Dedifferentiated amniotic fluid mesenchymal stem cell (primary cell): ENCODE measurements at regions not wholly inside any gene's neighbourhood (a gene's known extent, or its start where the extent isn't known, plus 50 kb on each side); places are given as distances from the start of the nearest gene placed in this dataset.
A peak's percentile ranks its signal among the peaks of the same experiment; 100 is the strongest.
"Not testable (repeated sequence)": the region's sequence is repeated elsewhere in the genome, so short reads cannot be mapped to it uniquely, and the experiment has no call there.

Source experiments
- DNase-seq: peaks from one replicate; pipeline ENCODE4 v3.0.0-alpha.2; 2016; ENCODE audit errors: extremely low spot score

- DNase-seq: no peak
Measured at GRCh38 chr1:218494449-218494852, 149.3 kb downstream of the TGFB2 start.

DNA sequence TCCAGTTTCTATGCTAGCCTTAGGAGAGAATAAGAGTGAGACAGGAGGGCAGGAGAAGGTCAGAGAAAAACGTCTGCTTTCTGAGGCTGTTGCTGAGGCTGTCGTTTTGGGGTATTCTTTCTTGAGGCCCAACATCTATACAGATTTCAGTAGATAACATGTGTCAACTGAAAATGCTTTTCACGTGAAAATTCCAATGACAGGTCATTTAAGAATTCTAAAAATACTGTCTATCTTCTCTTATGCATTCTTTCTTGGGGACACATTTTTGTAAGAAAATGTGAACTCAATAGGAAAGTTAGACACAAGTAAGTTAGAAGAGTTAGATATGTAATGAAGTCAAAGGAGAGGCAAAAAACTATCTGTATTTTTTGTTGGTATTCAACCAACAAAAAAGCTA lies 150.8 kb downstream of the TGFB2 start:
- DNase-seq: no peak

DNA sequence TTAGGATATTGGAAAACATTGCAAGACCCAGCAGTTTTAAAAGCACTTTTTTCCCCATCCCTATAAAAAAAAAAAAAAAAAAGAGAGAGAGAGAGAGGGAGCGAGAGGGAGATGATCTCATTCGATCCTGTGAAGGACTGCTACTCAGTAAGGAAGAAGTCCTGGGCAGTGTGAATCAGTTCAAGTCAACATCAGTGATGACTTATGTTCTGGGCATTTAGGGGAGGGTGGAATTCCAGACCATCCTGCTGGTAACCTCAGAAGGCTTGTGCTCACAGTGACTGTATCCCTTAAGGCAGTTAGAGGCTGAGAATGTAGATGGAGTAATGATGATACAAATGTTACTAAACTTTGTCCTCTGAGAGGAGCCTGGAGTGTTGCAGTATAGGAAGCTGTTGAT lies 151.4 kb downstream of the TGFB2 start:
- peak; percentile 97 for DNase-seq

DNA sequence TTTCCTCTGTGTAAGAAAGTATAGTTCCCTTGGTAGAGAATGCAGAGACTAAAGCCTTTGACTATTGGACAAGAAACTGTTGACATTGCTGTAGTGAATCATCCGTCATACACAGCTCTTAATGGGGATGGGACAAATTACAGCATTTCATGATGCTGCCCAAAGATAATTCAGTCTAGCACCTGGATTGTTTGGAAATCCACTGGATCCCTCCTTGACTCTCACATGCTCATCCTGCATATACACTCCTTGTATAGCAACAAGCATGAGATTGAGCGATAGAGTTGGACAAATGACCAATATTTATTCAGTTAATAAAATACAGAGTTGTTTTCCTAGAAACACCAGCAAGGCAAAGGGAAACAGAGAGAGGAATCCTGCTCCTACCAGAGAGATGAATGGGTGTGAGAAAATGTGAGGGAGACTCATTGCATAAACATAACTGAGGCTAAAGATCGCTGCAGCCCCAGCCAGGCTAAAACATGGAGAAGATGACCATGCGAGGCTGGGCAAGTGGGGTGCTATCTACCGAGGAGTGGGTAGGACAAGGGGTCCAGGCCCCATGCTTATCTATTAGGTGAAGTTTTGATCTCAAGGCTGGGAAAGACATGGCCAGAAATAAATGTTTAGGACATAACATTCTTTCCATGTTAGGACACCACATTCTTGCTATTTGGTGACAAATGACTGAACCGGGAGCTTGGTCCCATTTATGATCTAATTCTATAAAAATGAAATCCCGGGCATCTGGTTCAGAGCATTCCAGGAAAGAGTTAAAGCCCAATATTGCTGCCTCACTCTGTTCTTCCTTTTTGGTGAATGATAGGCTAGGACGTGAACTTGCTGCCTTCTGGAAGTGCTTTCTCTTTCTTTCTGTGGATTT lies 153.2 kb downstream of the TGFB2 start:
- peak; percentile 67 for DNase-seq

GRCh38 chr1:218499011-218499691 lies 154.0 kb downstream of the TGFB2 start:
- peak; percentile 87 for DNase-seq

DNA sequence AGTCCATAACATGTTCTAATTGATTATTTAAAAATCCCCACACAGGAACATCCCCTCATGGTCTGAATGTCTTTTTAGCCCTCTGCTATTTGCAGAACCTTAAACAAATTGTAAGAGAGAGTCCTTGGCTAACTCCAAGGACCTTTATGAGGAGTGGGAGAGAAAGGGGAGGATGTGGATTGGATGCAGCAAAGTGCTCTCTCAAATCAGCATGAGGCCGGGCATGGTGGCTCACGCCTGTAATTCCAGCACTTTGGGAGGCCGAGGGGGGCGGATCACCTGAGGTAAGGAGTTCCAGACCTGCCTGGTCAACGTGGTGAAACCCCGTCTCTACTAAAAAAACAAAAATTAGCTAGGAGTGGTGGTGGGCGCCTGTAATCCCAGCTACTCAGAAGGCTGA lies 154.8 kb downstream of the TGFB2 start:
- no peak for DNase-seq

DNA sequence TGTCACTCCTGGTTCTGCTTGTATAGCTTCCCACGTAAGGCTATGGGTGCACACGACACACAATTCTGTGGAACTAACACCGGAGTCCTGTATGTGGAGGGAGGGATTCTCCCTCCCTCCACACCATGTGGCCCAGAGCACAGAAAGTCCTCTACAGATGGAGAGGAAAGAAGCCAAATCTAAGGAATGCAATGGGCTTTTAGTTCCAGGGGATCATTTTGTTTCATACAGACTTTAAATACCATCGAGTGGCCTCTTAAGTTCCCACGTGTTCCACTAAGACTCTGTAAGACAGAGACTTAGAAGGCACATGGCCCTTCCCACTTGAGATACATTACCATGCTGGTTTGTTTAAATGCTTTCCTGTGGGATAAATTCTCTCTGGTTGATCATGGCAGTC lies 156.0 kb downstream of the TGFB2 start:
- DNase-seq: no peak

- no peak for DNase-seq
Measured at GRCh38 chr1:218502383-218502782, 157.2 kb downstream of the TGFB2 start.

DNA sequence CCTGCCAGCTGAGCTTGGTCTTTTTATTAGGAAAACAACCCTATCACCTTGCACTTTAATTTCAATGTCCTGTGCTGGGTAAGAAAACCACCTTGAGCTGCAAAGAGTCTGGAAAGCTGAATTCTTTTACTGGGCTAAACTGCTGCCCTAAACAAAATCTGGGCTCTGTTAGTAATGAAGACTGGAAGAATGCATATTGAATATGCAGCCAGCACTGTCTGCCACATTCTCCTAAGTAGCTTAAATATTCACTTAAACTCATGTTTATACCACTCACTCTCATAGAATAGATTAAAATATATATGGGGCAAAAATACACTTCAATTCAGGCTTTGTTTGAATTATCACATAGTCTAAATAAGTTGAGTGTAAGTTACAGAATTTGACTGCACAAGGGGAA lies 158.0 kb downstream of the TGFB2 start:
- DNase-seq: no peak

- no peak for DNase-seq
Measured at GRCh38 chr1:218507355-218508002, 162.3 kb downstream of the TGFB2 start.

DNA sequence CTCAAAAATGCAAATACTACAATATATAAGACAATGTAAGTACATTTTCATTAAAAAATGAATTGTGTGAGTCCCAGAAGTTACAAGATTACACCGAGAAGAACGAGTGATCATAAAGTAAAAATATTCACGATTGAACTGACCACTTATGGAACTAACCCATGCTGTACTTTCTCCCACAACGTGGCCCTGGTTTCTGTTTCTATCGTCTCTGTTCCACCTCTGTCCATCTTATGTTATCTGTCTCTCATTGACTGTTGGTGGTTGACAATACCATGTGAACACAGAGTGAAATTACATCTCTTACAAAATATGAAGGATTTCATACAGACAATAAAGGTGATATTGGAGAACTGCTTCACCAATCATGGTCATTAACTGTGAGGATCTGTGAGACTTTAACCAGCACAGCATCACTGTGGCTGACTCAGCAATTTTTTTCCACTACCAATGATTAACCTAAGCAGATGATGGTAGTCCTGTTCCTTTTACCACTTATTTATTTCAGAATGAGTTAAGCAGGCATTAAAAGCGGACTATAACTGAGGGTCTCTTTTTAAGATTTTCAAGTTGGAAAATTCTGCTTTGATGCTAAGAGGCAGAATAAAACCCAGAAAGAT lies 165.1 kb downstream of the TGFB2 start:
- DNase-seq: no peak

DNA sequence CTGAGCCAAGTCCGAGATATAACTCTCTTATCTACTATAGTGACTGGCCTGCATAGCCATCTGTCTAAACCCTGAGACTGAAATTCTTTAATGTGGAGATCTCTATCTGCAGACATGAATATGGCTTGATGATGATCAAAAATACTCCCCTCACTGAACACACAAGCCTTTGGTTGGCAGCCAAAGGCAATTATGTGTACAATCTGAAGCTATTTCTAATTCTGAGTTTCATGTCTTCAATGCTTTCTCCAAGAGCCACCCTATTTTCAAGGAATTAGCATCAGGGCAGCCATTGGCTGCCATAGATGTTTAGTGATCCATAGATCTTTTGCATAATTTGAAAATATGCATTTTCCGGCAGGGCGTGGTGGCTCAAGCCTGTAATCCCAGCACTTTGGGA lies 168.2 kb downstream of the TGFB2 start:
- DNase-seq: no peak

DNA sequence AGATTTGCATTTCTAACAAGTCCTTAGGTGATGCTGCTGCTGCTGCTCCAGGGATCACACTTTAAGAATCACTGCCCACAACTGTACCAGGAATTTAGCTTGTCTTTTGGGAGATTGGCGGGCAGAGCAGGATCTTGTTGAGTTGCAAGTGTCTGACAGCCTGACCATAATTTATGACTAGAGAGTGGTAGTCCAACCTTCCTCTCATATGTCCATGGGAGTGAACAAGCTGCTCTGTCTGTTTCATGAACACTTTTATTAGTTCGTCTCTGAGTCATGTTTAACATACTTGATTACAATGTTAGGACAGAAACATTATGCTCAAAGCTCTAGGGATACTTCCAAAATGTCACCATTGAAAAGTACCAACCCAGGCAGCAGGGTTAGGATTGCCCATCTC lies 169.6 kb downstream of the TGFB2 start:
- no peak for DNase-seq

GRCh38 chr1:218516526-218516925 lies 171.4 kb downstream of the TGFB2 start:
- DNase-seq: no peak

DNA sequence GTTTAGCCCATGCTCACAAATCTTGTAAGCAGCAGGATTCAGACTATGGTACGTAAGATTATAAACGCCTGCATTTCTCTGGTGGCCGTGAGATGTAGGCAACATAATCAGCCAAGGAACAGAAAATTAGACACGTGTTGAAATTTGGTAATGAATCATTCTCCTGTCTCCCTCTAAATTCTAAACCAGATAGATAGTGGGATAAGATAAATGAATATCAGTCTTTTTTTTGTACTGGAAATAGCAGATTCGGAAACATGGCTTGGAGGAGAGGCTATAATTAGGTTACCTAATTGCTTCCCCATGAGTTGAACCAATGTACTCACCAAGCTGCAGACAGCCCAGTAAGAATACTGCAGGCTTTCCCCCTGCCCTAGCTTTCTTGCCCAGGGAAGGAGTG lies 172.3 kb downstream of the TGFB2 start:
- DNase-seq: no peak

DNA sequence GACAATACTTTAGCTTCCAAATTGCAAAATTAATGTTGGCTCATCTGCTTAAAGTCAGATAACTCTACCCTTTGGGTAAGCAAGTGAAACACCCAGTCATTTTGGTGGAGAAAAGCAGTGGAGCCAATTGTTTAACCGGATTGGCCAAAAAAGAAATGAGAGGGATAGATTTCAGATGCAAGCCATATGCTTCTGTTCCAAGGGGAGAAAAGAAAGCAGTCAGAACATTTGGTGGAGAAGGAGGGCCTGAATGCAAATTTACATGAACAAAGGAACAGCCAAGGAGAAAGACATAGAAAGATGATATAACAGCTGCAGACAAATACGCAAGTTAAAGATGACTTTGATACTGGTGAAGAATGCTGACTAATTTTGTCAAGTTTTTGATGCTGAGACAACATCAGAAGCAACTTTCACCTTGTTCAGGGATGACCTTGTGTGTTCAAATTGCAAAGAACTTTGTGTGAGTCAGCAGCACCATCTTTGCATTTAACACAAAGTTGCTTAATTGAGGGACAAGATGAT lies 173.1 kb downstream of the TGFB2 start:
- no peak for DNase-seq

GRCh38 chr1:218520646-218521045 lies 175.5 kb downstream of the TGFB2 start:
- not testable (repeated sequence) for DNase-seq

- peak; percentile 29 for DNase-seq
Measured at GRCh38 chr1:218521414-218522169, 176.5 kb downstream of the TGFB2 start.

- no peak for DNase-seq
Measured at GRCh38 chr1:218524526-218524925, 179.4 kb downstream of the TGFB2 start.

GRCh38 chr1:218525031-218525430 lies 179.9 kb downstream of the TGFB2 start:
- no peak for DNase-seq

DNA sequence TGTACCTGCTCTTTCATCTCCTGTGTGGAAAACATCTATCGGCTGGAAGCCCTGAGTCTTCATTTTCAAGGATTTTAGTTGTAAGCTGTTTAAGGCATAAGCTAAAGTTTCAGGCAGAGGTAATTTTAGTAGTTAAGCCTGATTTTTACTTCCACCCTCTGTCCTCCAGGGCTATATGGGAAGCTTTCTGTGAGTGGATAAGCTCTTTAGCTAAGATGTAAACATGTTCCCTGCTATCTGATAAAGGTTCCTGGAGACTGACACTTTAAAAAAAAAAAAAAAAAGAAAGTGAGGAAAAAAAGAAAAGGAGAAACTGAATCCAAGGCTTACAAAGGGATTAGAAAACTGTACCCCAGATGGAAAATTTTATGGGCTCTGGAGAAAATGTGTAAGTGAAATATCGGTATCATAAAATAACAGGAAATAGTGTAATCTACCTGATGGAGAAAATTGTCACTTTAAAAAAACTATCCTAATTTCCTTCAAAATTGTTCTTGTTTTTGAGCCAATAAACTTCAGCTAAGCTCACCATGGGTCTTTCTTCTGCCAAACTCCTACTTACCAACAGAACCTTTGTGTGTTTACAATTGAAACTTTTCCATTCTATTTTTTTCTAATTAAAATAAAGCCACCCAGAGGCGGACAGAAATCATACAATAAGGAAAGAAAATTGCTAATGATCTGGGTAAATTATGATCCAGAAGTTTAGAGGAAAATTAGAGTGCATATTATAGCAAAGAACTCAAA lies 180.5 kb downstream of the TGFB2 start:
- DNase-seq: no peak
